A673 (cell line): ENCODE measurements at regions not wholly inside any gene's neighbourhood (a gene's known extent, or its start where the extent isn't known, plus 50 kb on each side); places are given as distances from the start of the nearest gene placed in this dataset.

ENCODE experiments used
- BruUV-seq: library from RNA; stranded (reverse); fragments of 400-500 nt; replicated peaks from 2 replicates; lab custom pipeline; 2021; lab: Mats Ljungman, UMichigan
- CTCF ChIA-PET: fragments of 300-600 bp; sonication (Branson Sonifier 250); formaldehyde crosslinking; loops from one replicate; lab custom pipeline; 2022; ENCODE audit warnings: antibody characterized with exemption; lab: Charles Lee
- POLR2A ChIA-PET: fragments of 300-600 bp; sonication (Branson Sonifier 250); formaldehyde crosslinking; loops from one replicate; lab custom pipeline; 2022; ENCODE audit warnings: antibody characterized with exemption; ENCODE audit not compliant: low non-redundant PET; lab: Charles Lee
- DNase-seq: peaks from one replicate; pipeline ENCODE4 v3.0.0-alpha.2; 2015; ENCODE audit warnings: low spot score
- H3K27ac ChIP-seq: fragments of 200-600 bp; sonication (generic); 2 replicates; pipeline ENCODE4 v1.5.1; 2016; ENCODE audit warnings: mixed run types, low read depth, mild to moderate bottlenecking, mixed read lengths, antibody characterized with exemption, low read length; ENCODE audit not compliant: poor library complexity, severe bottlenecking
- H3K27me3 ChIP-seq: fragments of 200-600 bp; sonication (generic); replicated peaks from 2 replicates; pipeline ENCODE4 v1.6.1; 2017; ENCODE audit warnings: mixed run types, low read depth, mild to moderate bottlenecking, mixed read lengths, antibody characterized with exemption, low read length; ENCODE audit not compliant: insufficient read depth, poor library complexity
- H3K36me3 ChIP-seq: fragments of 200-600 bp; sonication (generic); 2 replicates; pipeline ENCODE4 v1.6.1; 2016; ENCODE audit warnings: mixed run types, mild to moderate bottlenecking, mixed read lengths, antibody characterized with exemption, low read length; ENCODE audit not compliant: insufficient read depth, poor library complexity, severe bottlenecking
- H3K4me1 ChIP-seq: fragments of 200-600 bp; sonication (generic); 2 replicates; pipeline ENCODE4 v1.6.1; 2017; ENCODE audit warnings: mixed run types, mild to moderate bottlenecking, mixed read lengths, antibody characterized with exemption, low read length; ENCODE audit not compliant: insufficient read depth, poor library complexity, severe bottlenecking
- H3K4me3 ChIP-seq: fragments of 200-600 bp; sonication (generic); 2 replicates; pipeline ENCODE4 v1.5.1; 2016; ENCODE audit warnings: low read depth, mixed run types, mild to moderate bottlenecking, mixed read lengths, low read length; ENCODE audit not compliant: poor library complexity, severe bottlenecking
- H3K9me3 ChIP-seq: fragments of 200-600 bp; sonication (generic); 2 replicates; pipeline ENCODE4 v1.6.1; 2016; ENCODE audit warnings: mixed run types, low read depth, mild to moderate bottlenecking, mixed read lengths, antibody characterized with exemption, low read length; ENCODE audit not compliant: poor library complexity, severe bottlenecking
- CTCF ChIP-seq: fragments of 300-800, 200-600 bp; sonication (generic); conservative IDR thresholded peaks from 2 replicates; pipeline ENCODE4 v1.5.1; 2017; ENCODE audit warnings: low read depth, mild to moderate bottlenecking, antibody characterized with exemption, low read length, moderate library complexity, mixed read lengths
- EZH2 ChIP-seq: fragments of 200-600 bp; sonication (generic); IDR thresholded peaks from 2 replicates; pipeline ENCODE4 v1.6.1; 2017; ENCODE audit warnings: borderline replicate concordance, low read depth, mild to moderate bottlenecking, mixed read lengths, antibody characterized with exemption, low read length; ENCODE audit not compliant: poor library complexity, severe bottlenecking
- intact Hi-C: fragments of 100-400 bp; cut with micrococcal nuclease; formaldehyde crosslinking; loops from one replicate; pipeline ENCODE4 v1.10.0; 2022; ENCODE audit not compliant: unreplicated experiment

GRCh38 chr2:59342166-59342565 is 1101.0 kb upstream of the FANCL start:
- CTCF ChIA-PET = no interaction called here
- no peaks in the 10 kb centered on the region for H3K36me3 ChIP-seq
- POLR2A ChIA-PET = no interaction called here
- no peaks in the 10 kb centered on the region for H3K4me1 ChIP-seq
- BruUV-seq = no TSS peak
- H3K27me3 ChIP-seq = no peaks in the 10 kb centered on the region
- TF ChIP-seq CTCF = no peak
- TF ChIP-seq EZH2 = no peak
- no peak overlapping the region for H3K4me3 ChIP-seq
- intact Hi-C loops = no loop called here
- H3K27ac ChIP-seq = no peak overlapping the region
- H3K9me3 ChIP-seq = no peaks in the 10 kb centered on the region
- no peak for DNase-seq

- ChIA-PET POLR2A (no interaction called here), CTCF (no interaction called here)
- TF ChIP-seq EZH2 (no peak), CTCF (no peak)
- intact Hi-C loops = no loop called here
- Histone ChIP-seq H3K27ac (no peak overlapping the region), H3K4me3 (no peak overlapping the region), H3K27me3 (no peaks in the 10 kb centered on the region), H3K4me1 (no peaks in the 10 kb centered on the region), H3K36me3 (no peaks in the 10 kb centered on the region), H3K9me3 (no peaks in the 10 kb centered on the region)
- no peak for DNase-seq
- no TSS peak for BruUV-seq
Observed at GRCh38 chr2:59339837-59340207, 1098.7 kb upstream of the FANCL start.

- ChIA-PET CTCF (no interaction called here), POLR2A (no interaction called here)
- TF ChIP-seq EZH2 (no peak), CTCF (no peak)
- Histone ChIP-seq H3K27me3 (no peaks in the 10 kb centered on the region), H3K9me3 (no peaks in the 10 kb centered on the region), H3K27ac (no peak overlapping the region), H3K36me3 (no peaks in the 10 kb centered on the region), H3K4me3 (no peak overlapping the region), H3K4me1 (no peaks in the 10 kb centered on the region)
- intact Hi-C loops = no loop called here
- DNase-seq = no peak
- no TSS peak for BruUV-seq
Observed at GRCh38 chr2:59339121-59339836, 1098.2 kb upstream of the FANCL start.
